ENCODE measurements at regions not wholly inside any gene's neighbourhood (a gene's known extent, or its start where the extent isn't known, plus 50 kb on each side); places are given as distances from the start of the nearest gene placed in this dataset.

DNA sequence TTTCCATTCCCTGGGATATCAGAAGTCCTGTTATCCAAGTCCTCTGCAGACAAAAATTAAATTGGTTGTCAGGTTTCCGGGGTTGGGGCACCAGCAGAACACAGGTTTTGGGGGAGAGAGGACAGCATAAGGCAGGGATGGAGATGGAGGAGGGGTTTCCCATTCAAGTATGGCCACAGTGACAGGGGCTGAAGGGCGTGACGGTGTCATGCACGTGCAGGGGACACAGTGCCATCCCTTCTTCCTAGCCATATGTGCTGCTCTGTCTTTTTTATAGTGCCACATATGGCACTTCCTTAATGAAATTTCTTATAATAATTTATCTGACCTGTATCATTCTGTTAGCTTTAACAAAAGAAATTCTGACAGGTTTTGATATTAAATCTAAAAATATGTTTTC is 259.2 kb downstream of the PTEN start:
- H3K4me1 ChIP-seq (ENCODE audit: control insufficient read depth in 2 of 2, insufficient read depth in 2 of 2, low read length in 2 of 2): peaks cover 12 to 25% of the 10 kb centered on the region in 2 donors
- DNase-seq (ENCODE audit: low read depth in 6 of 9, low spot score in 9 of 9): no peak
- H3K4me3 ChIP-seq (ENCODE audit: low read length in 2 of 2): no peak overlapping the region
- H3K36me3 ChIP-seq (ENCODE audit: control insufficient read depth in 2 of 2, insufficient read depth in 2 of 2, low read length in 1 of 2): no peaks in the 10 kb centered on the region
- 94% methylated on average over 4 of the region's 4 CpGs for WGBS
- no peaks in the 10 kb centered on the region for H3K27me3 ChIP-seq (ENCODE audit: control insufficient read depth in 2 of 2, insufficient read depth in 1 of 2, low read length in 1 of 2)
- H3K27ac ChIP-seq (ENCODE audit: low read depth in 1 of 2, low read length in 1 of 2): no peak overlapping the region
- no peaks in the 10 kb centered on the region for H3K9me3 ChIP-seq (ENCODE audit: control insufficient read depth in 2 of 2, insufficient read depth in 1 of 2, low read length in 1 of 2)

GRCh38 chr10:88125766-88126165 is 262.3 kb downstream of the PTEN start:
- Histone ChIP-seq H3K36me3 (ENCODE audit: control insufficient read depth in 2 of 2, insufficient read depth in 2 of 2, low read length in 1 of 2) (no peaks in the 10 kb centered on the region), H3K9me3 (ENCODE audit: control insufficient read depth in 2 of 2, insufficient read depth in 1 of 2, low read length in 1 of 2) (no peaks in the 10 kb centered on the region), H3K27ac (ENCODE audit: low read depth in 1 of 2, low read length in 1 of 2) (no peak overlapping the region), H3K4me1 (ENCODE audit: control insufficient read depth in 2 of 2, insufficient read depth in 2 of 2, low read length in 2 of 2) (peaks cover 2 to 5% of the 10 kb centered on the region in 2 donors), H3K4me3 (ENCODE audit: low read length in 2 of 2) (no peak overlapping the region), H3K27me3 (ENCODE audit: control insufficient read depth in 2 of 2, insufficient read depth in 1 of 2, low read length in 1 of 2) (no peaks in the 10 kb centered on the region)
- 44% methylated on average over 1 of the region's 1 CpG for WGBS
- DNase-seq (ENCODE audit: low read depth in 6 of 9, low spot score in 9 of 9): no peak

- peaks cover 0 to 5% of the 10 kb centered on the region in 2 donors for H3K4me1 ChIP-seq (ENCODE audit: control insufficient read depth in 2 of 2, insufficient read depth in 2 of 2, low read length in 2 of 2)
- no peak overlapping the region for H3K27ac ChIP-seq (ENCODE audit: low read depth in 1 of 2, low read length in 1 of 2)
- no peak overlapping the region for H3K4me3 ChIP-seq (ENCODE audit: low read length in 2 of 2)
- no peaks in the 10 kb centered on the region for H3K27me3 ChIP-seq (ENCODE audit: control insufficient read depth in 2 of 2, insufficient read depth in 1 of 2, low read length in 1 of 2)
- no peaks in the 10 kb centered on the region for H3K36me3 ChIP-seq (ENCODE audit: control insufficient read depth in 2 of 2, insufficient read depth in 2 of 2, low read length in 1 of 2)
- WGBS: 94% methylated on average over 1 of the region's 1 CpG
- no peaks in the 10 kb centered on the region for H3K9me3 ChIP-seq (ENCODE audit: control insufficient read depth in 2 of 2, insufficient read depth in 1 of 2, low read length in 1 of 2)
- no peak for DNase-seq (ENCODE audit: low read depth in 6 of 9, low spot score in 9 of 9)
Measured at GRCh38 chr10:88126699-88127098, 263.3 kb downstream of the PTEN start.

DNA sequence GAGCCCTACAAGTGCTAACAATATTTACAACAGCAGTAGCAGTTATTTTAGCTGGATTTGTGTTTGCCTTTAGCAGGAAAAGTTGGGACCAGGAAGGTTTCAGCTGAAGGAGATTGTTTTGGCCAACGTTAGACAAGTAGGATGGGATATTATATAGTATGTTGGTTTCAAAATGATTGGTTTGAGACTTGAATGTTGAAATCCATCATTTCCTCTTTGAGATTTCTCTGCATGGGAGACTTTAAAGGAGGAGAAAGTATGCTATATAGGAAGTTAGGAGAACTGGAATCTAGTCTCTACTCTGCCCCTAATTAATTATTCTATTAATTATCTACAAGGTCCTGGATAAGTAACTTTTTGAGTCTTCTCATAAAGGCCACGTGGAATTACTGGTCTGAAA is 263.8 kb downstream of the PTEN start:
- Histone ChIP-seq H3K4me1 (ENCODE audit: control insufficient read depth in 2 of 2, insufficient read depth in 2 of 2, low read length in 2 of 2) (peaks cover 0 to 5% of the 10 kb centered on the region in 2 donors), H3K4me3 (ENCODE audit: low read length in 2 of 2) (no peak overlapping the region), H3K27me3 (ENCODE audit: control insufficient read depth in 2 of 2, insufficient read depth in 1 of 2, low read length in 1 of 2) (no peaks in the 10 kb centered on the region), H3K27ac (ENCODE audit: low read depth in 1 of 2, low read length in 1 of 2) (no peak overlapping the region), H3K9me3 (ENCODE audit: control insufficient read depth in 2 of 2, insufficient read depth in 1 of 2, low read length in 1 of 2) (no peaks in the 10 kb centered on the region), H3K36me3 (ENCODE audit: control insufficient read depth in 2 of 2, insufficient read depth in 2 of 2, low read length in 1 of 2) (no peaks in the 10 kb centered on the region)
- no peak for DNase-seq (ENCODE audit: low read depth in 6 of 9, low spot score in 9 of 9)
- 90% methylated on average over 2 of the region's 2 CpGs for WGBS

- H3K27me3 ChIP-seq (ENCODE audit: control insufficient read depth in 2 of 2, insufficient read depth in 1 of 2, low read length in 1 of 2): no peaks in the 10 kb centered on the region
- 97% methylated on average over 1 of the region's 1 CpG for WGBS
Measured at GRCh38 chr10:88127766-88128165, 264.3 kb downstream of the PTEN start.

DNA sequence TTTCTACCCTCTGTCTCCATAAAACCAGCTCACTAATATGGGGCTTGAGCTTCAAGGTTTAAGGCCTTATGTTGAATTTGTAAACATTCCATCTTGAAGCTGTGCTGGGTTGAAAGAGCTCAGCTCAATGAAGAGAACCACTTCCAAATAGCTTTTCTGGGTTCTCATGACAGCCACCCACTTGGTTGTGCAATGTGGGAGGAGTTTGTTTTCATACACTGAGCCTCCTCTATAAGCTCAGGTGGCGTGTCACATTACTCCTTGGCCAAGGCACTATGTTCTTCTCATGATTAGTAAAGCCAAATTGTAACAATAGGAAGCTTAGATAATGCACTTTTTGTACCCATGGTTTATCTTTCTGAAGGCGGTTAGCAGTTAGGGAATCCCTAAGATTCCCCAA is 265.6 kb downstream of the PTEN start:
- H3K27ac ChIP-seq (ENCODE audit: low read depth in 1 of 2, low read length in 1 of 2): no peak overlapping the region
- H3K9me3 ChIP-seq (ENCODE audit: control insufficient read depth in 2 of 2, insufficient read depth in 1 of 2, low read length in 1 of 2): no peaks in the 10 kb centered on the region
- WGBS: 95% methylated on average over 2 of the region's 2 CpGs
- no peaks in the 10 kb centered on the region for H3K36me3 ChIP-seq (ENCODE audit: control insufficient read depth in 2 of 2, insufficient read depth in 2 of 2, low read length in 1 of 2)
- H3K4me1 ChIP-seq (ENCODE audit: control insufficient read depth in 2 of 2, insufficient read depth in 2 of 2, low read length in 2 of 2): peaks cover 0 to 5% of the 10 kb centered on the region in 2 donors
- H3K4me3 ChIP-seq (ENCODE audit: low read length in 2 of 2): no peak overlapping the region
- DNase-seq (ENCODE audit: low read depth in 6 of 9, low spot score in 9 of 9): no peak
- no peaks in the 10 kb centered on the region for H3K27me3 ChIP-seq (ENCODE audit: control insufficient read depth in 2 of 2, insufficient read depth in 1 of 2, low read length in 1 of 2)

More at GRCh38 chr10:88127766-88128165, 264.3 kb downstream of the PTEN start:
- Histone ChIP-seq H3K9me3 (ENCODE audit: control insufficient read depth in 2 of 2, insufficient read depth in 1 of 2, low read length in 1 of 2) (no peaks in the 10 kb centered on the region), H3K4me3 (ENCODE audit: low read length in 2 of 2) (no peak overlapping the region), H3K4me1 (ENCODE audit: control insufficient read depth in 2 of 2, insufficient read depth in 2 of 2, low read length in 2 of 2) (peaks cover 0 to 5% of the 10 kb centered on the region in 2 donors), H3K36me3 (ENCODE audit: control insufficient read depth in 2 of 2, insufficient read depth in 2 of 2, low read length in 1 of 2) (no peaks in the 10 kb centered on the region), H3K27ac (ENCODE audit: low read depth in 1 of 2, low read length in 1 of 2) (no peak overlapping the region)
- DNase-seq (ENCODE audit: low read depth in 6 of 9, low spot score in 9 of 9): no peak

GRCh38 chr10:88130912-88131311 is 267.5 kb downstream of the PTEN start:
- DNase-seq (ENCODE audit: low read depth in 6 of 9, low spot score in 9 of 9): no peak
- no peaks in the 10 kb centered on the region for H3K27me3 ChIP-seq (ENCODE audit: control insufficient read depth in 2 of 2, insufficient read depth in 1 of 2, low read length in 1 of 2)
- 97% methylated on average over 1 of the region's 1 CpG for WGBS
- peaks cover 0 to 2% of the 10 kb centered on the region in 2 donors for H3K4me1 ChIP-seq (ENCODE audit: control insufficient read depth in 2 of 2, insufficient read depth in 2 of 2, low read length in 2 of 2)
- H3K9me3 ChIP-seq (ENCODE audit: control insufficient read depth in 2 of 2, insufficient read depth in 1 of 2, low read length in 1 of 2): no peaks in the 10 kb centered on the region
- H3K27ac ChIP-seq (ENCODE audit: low read depth in 1 of 2, low read length in 1 of 2): peak overlapping the region in 1 of 2 donors; percentile 50
- no peaks in the 10 kb centered on the region for H3K36me3 ChIP-seq (ENCODE audit: control insufficient read depth in 2 of 2, insufficient read depth in 2 of 2, low read length in 1 of 2)
- H3K4me3 ChIP-seq (ENCODE audit: low read length in 2 of 2): no peak overlapping the region

DNA sequence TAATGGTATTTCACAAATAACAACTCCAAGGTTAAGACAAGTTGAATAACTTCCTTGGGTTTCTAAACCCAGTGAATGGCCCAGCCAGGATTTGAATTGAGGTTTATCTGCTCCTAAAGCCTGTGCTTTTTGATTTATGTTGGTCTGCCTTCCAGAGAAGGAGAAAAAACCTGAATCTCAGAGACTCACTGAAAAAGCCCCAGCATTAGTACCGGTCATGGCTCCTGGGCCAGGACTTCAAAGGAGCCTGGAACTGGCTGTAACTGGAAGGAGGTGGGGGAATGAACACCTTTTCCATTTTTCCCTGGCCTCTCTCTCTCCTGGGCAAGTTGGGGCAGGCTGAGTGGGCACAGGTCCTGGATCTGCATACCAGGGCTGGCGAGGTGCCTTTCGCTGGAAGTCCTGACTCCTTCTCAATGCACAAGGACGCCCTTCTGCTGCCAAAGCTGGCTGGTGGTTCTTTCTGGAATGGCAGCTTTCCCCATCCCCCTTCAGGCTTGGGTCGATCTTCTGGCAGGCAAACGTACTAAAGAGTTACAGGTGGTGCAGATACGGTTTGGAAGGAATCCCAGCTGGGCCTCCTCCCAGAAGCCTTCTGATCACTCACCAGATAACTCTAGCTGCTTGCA is 268.2 kb downstream of the PTEN start:
- Histone ChIP-seq H3K9me3 (ENCODE audit: control insufficient read depth in 2 of 2, insufficient read depth in 1 of 2, low read length in 1 of 2) (no peaks in the 10 kb centered on the region), H3K27ac (ENCODE audit: low read depth in 1 of 2, low read length in 1 of 2) (peak overlapping the region in 1 of 2 donors; percentile 59), H3K4me1 (ENCODE audit: control insufficient read depth in 2 of 2, insufficient read depth in 2 of 2, low read length in 2 of 2) (no peaks in the 10 kb centered on the region), H3K36me3 (ENCODE audit: control insufficient read depth in 2 of 2, insufficient read depth in 2 of 2, low read length in 1 of 2) (no peaks in the 10 kb centered on the region), H3K27me3 (ENCODE audit: control insufficient read depth in 2 of 2, insufficient read depth in 1 of 2, low read length in 1 of 2) (no peaks in the 10 kb centered on the region), H3K4me3 (ENCODE audit: low read length in 2 of 2) (no peak overlapping the region)
- no peak for DNase-seq (ENCODE audit: low read depth in 6 of 9, low spot score in 9 of 9)
- WGBS: 92% methylated on average over 7 of the region's 7 CpGs

GRCh38 chr10:88136712-88137111 is 273.3 kb downstream of the PTEN start:
- WGBS: 94% methylated on average over 2 of the region's 2 CpGs
- Histone ChIP-seq H3K27ac (ENCODE audit: low read depth in 1 of 2, low read length in 1 of 2) (no peak overlapping the region), H3K36me3 (ENCODE audit: control insufficient read depth in 2 of 2, insufficient read depth in 2 of 2, low read length in 1 of 2) (no peaks in the 10 kb centered on the region), H3K27me3 (ENCODE audit: control insufficient read depth in 2 of 2, insufficient read depth in 1 of 2, low read length in 1 of 2) (no peaks in the 10 kb centered on the region), H3K4me3 (ENCODE audit: low read length in 2 of 2) (no peak overlapping the region), H3K9me3 (ENCODE audit: control insufficient read depth in 2 of 2, insufficient read depth in 1 of 2, low read length in 1 of 2) (no peaks in the 10 kb centered on the region), H3K4me1 (ENCODE audit: control insufficient read depth in 2 of 2, insufficient read depth in 2 of 2, low read length in 2 of 2) (no peaks in the 10 kb centered on the region)
- DNase-seq (ENCODE audit: low read depth in 6 of 9, low spot score in 9 of 9): no peak

All from thymus (tissue), 11 donors.